ENCODE measurements at regions not wholly inside any gene's neighbourhood (a gene's known extent, or its start where the extent isn't known, plus 50 kb on each side); places are given as distances from the start of the nearest gene placed in this dataset.

DNA sequence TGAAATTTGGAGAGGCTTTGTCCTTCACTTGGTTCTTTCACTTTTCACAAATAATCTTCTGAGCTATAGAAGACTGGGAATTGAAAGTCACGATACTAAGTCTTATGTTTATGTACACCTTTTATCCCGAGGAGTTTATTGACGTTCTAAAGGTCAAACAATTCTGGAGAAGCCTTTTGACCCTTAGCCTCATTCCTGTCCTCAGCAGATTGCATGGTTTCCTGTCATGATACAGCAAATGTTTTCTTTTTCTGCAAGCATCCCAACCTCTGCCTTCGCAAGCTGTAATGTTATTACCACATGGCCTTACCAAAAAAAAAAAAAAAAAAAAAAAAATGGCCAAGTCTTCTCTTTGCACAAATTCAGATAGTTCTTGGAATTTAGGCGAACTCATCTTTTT, 411.7 kb upstream of the FLRT2 start:
- H3K27me3 ChIP-seq (ENCODE audit: insufficient read depth, poor library complexity, severe bottlenecking): peaks cover 5% of the 10 kb centered on the region
- no peak overlapping the region for H3K4me3 ChIP-seq (ENCODE audit: severe bottlenecking)
- no peak overlapping the region for H3K27ac ChIP-seq (ENCODE audit: poor library complexity, severe bottlenecking)
- ATAC-seq (ENCODE audit: low read depth): no peak
- TF ChIP-seq, protein P1, sequence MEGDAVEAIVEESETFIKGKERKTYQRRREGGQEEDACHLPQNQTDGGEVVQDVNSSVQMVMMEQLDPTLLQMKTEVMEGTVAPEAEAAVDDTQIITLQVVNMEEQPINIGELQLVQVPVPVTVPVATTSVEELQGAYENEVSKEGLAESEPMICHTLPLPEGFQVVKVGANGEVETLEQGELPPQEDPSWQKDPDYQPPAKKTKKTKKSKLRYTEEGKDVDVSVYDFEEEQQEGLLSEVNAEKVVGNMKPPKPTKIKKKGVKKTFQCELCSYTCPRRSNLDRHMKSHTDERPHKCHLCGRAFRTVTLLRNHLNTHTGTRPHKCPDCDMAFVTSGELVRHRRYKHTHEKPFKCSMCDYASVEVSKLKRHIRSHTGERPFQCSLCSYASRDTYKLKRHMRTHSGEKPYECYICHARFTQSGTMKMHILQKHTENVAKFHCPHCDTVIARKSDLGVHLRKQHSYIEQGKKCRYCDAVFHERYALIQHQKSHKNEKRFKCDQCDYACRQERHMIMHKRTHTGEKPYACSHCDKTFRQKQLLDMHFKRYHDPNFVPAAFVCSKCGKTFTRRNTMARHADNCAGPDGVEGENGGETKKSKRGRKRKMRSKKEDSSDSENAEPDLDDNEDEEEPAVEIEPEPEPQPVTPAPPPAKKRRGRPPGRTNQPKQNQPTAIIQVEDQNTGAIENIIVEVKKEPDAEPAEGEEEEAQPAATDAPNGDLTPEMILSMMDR (IDR thresholded peaks at IDR 0.05; ENCODE audit: poor library complexity, severe bottlenecking): no peak
- no peak for DNase-seq (ENCODE audit: low spot score)
- no peaks in the 10 kb centered on the region for H3K4me1 ChIP-seq (ENCODE audit: insufficient read depth, poor library complexity, severe bottlenecking)
- H3K36me3 ChIP-seq (ENCODE audit: low read depth): no peaks in the 10 kb centered on the region
- no peaks in the 10 kb centered on the region for H3K9me3 ChIP-seq (ENCODE audit: severe bottlenecking)

DNA sequence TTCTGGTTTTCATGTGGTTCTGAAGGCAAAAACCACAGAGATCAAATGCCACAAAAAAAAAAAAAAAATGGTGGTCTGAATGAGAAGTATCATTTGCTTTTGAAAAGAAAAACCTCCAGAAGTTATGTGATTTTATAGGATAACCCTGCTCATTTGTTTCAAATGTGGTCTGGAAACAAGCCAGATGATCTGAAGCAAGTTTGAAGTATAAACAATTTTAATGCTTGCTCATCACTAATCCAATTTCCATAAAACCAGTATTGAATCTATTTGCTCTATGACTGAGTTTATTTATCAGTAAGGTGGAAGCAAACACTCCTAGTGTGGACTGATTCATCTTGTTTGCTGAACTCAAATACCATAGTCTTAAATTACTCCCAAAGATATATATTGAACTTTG, 407.3 kb upstream of the FLRT2 start:
- Histone ChIP-seq H3K4me3 (ENCODE audit: severe bottlenecking) (no peak overlapping the region), H3K9me3 (ENCODE audit: severe bottlenecking) (no peaks in the 10 kb centered on the region), H3K27me3 (ENCODE audit: insufficient read depth, poor library complexity, severe bottlenecking) (peaks cover 5% of the 10 kb centered on the region), H3K36me3 (ENCODE audit: low read depth) (no peaks in the 10 kb centered on the region), H3K27ac (ENCODE audit: poor library complexity, severe bottlenecking) (no peak overlapping the region), H3K4me1 (ENCODE audit: insufficient read depth, poor library complexity, severe bottlenecking) (no peaks in the 10 kb centered on the region)
- TF ChIP-seq, protein P1 (IDR thresholded peaks at IDR 0.05; ENCODE audit: poor library complexity, severe bottlenecking): no peak
- ATAC-seq (ENCODE audit: low read depth) (peak; percentile 54; the same call in 2 of the 3 replicates), DNase-seq (ENCODE audit: low spot score) (no peak)

DNA sequence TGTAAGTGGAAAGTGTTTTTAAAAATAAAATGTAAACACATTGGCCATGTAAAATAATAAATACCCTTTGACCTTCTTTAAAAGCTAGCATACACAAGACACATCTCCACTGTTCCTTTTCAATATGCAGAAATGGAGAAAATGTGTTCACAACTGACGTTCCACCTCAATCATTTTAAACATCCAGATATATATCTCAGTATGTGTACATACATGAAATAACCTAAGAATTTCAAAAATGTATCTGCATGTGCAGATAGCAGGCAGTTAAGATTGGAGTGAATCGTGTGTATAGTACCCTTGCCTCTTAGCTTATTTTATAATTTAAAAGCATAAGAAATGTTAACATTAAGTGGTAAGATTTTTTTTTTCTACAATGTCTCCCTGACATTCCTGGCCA, 406.2 kb upstream of the FLRT2 start:
- DNase-seq (ENCODE audit: low spot score): no peak
- Histone ChIP-seq H3K4me3 (ENCODE audit: severe bottlenecking) (no peak overlapping the region), H3K9me3 (ENCODE audit: severe bottlenecking) (no peaks in the 10 kb centered on the region), H3K27me3 (ENCODE audit: insufficient read depth, poor library complexity, severe bottlenecking) (peaks cover 5% of the 10 kb centered on the region), H3K36me3 (ENCODE audit: low read depth) (no peaks in the 10 kb centered on the region), H3K27ac (ENCODE audit: poor library complexity, severe bottlenecking) (no peak overlapping the region), H3K4me1 (ENCODE audit: insufficient read depth, poor library complexity, severe bottlenecking) (no peaks in the 10 kb centered on the region)
- ATAC-seq (ENCODE audit: low read depth): no peak
- TF ChIP-seq, protein P1 (IDR thresholded peaks at IDR 0.05; ENCODE audit: poor library complexity, severe bottlenecking): no peak

DNA sequence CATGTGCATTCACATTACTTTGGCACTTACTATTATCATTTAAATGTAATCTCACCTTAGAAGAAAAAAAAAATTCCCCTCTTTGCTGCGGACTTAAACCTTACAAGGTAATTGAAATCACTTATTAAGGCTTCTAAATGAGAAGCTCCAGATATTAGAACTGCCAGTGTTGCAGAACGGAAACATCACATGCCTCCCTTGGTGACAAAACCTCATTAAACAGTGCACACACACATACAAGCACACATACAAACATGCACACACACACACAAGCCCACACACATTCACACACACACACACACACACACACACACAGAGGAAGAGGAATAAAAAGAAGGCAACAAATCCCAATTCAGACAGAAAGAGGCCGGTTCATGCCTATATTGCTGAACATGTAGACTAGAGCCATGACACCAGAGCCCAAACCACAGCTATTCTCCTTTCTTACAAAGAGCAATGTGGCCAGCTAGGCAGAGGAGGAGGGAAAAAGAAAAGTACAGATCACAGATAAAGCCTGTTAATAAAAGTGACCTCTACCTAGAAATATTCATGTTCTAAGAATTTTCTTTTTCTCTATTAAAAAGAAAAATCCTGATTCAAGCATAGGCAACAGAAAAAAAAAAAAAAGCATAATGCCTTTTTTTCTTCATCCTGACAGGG, 405.2 kb upstream of the FLRT2 start:
- Histone ChIP-seq H3K4me3 (ENCODE audit: severe bottlenecking) (no peak overlapping the region), H3K9me3 (ENCODE audit: severe bottlenecking) (no peaks in the 10 kb centered on the region), H3K36me3 (ENCODE audit: low read depth) (no peaks in the 10 kb centered on the region), H3K27me3 (ENCODE audit: insufficient read depth, poor library complexity, severe bottlenecking) (peaks cover 5% of the 10 kb centered on the region), H3K27ac (ENCODE audit: poor library complexity, severe bottlenecking) (no peak overlapping the region), H3K4me1 (ENCODE audit: insufficient read depth, poor library complexity, severe bottlenecking) (no peaks in the 10 kb centered on the region)
- ATAC-seq (ENCODE audit: low read depth): no peak
- no peak for DNase-seq (ENCODE audit: low spot score)
- TF ChIP-seq, protein P1 (IDR thresholded peaks at IDR 0.05; ENCODE audit: poor library complexity, severe bottlenecking): no peak

DNA sequence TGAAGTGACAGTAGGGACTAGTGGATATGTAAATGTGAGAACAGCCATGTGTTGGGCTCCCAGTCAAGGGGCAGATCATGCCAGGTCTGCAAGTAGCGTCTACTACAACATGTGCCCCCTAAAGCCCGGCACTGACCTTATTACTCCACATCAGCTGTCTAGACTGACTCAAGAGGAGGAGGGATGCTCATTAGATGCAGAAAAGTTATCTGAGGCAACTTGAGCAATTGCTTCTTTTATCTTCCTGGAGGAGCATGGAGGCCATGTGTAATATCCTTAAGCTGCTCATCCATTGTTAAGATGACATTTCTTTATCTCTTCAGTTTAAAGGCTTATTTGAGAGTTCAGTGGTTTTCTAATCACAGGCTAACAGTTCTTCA, 404.7 kb upstream of the FLRT2 start:
- no peak for ATAC-seq (ENCODE audit: low read depth)
- Histone ChIP-seq H3K4me1 (ENCODE audit: insufficient read depth, poor library complexity, severe bottlenecking) (no peaks in the 10 kb centered on the region), H3K9me3 (ENCODE audit: severe bottlenecking) (no peaks in the 10 kb centered on the region), H3K27me3 (ENCODE audit: insufficient read depth, poor library complexity, severe bottlenecking) (peaks cover 5% of the 10 kb centered on the region), H3K36me3 (ENCODE audit: low read depth) (no peaks in the 10 kb centered on the region), H3K27ac (ENCODE audit: poor library complexity, severe bottlenecking) (no peak overlapping the region), H3K4me3 (ENCODE audit: severe bottlenecking) (no peak overlapping the region)
- TF ChIP-seq, protein P1 (IDR thresholded peaks at IDR 0.05; ENCODE audit: poor library complexity, severe bottlenecking): no peak
- DNase-seq (ENCODE audit: low spot score): no peak

Measured in RWPE2 (cell line).